Fibroblast of skin of scalp (primary cell): ENCODE measurements at regions not wholly inside any gene's neighbourhood (a gene's known extent, or its start where the extent isn't known, plus 50 kb on each side); places are given as distances from the start of the nearest gene placed in this dataset.
"Not testable (repeated sequence)": the region's sequence is repeated elsewhere in the genome, so short reads cannot be mapped to it uniquely, and the experiment has no call there.

Experiments
- DNase-seq: peaks from one replicate; pipeline ENCODE4 v3.0.0-alpha.2; 2013

DNA sequence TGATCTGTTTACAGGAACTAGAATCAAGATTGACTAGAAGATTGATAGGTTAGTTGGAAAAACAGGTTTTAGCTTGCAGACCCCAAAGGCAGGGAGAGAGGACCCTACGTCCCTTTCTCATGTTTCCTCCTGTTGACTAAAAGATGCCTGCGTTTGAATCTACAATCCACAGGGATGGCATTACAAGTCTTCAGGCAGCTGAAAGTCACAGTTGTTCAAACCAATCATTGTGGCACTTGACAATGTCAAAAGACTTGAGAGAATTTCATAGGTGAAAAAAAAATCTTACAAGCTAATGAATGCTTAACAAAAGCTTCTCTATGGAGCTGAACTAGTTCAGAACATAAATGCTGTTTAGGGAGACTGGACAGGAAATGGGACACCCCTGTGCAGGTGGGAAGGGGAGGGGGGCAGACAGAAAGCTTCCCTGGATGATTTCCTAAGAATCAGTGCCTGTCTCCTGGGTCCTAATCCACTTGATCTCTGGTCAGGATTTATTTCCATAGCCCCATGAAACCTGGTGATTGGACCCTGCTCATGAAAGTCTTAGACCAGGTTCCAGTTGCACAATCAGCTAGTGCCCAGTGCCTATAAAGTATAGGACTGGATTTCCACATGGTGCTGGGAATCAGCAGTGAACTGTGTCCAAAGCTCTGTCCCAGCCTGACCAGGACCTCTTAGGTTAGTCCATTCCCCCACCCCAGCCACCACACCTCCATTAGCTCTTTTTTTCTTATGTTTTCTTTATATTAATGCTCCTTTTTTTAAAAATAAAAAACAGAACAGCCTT is 91.6 kb upstream of the BCAR3 start:
- DNase-seq: no peak

DNA sequence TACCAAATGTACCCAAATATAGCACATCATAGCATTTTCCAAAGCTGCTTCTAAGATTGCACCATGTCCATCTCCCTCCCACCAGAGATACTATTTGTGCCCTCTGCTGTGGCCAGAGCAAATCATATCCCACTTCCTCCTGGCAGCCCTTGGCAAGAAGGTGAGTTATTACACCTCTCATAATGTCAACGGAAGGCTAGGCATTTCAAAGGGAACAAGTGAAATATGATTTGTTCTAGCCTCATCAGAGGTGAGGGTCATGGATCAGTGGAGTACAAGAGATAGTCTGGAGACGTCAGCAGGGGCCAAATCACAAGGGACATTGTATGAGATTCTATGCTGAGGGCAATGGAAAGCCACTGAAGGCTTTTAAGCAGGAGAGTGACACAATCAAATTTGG is 90.2 kb upstream of the BCAR3 start:
- no peak for DNase-seq

- DNase-seq: peak; percentile 35
These were observed 89.0 kb upstream of the BCAR3 start for GRCh38 chr1:93770640-93771039.

- no peak for DNase-seq
These were observed 88.1 kb upstream of the BCAR3 start for GRCh38 chr1:93769777-93770176.

DNA sequence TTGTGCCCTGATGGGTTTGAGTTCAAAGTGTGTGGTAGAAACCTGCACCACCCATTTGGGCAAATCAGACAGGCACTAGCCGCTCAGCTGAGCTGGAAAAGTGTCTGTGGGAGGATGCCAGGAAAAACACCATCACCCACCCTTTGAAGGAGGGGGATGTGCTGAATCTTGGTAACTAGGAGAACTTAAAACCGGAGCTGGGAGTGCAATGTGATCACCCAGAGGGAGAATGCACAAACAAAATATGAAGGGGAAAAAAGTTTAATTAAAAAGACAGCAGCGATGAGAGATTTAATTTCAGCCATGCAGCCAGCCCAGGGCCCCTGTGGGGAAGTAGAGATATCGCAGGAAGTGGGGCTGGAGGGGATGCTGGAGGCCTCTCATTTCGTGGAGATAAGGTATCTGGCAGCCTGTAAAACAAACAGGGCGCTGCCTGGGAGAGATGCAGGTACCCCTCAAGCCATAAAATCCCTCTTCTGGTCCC is 86.8 kb upstream of the BCAR3 start:
- DNase-seq: no peak

DNA sequence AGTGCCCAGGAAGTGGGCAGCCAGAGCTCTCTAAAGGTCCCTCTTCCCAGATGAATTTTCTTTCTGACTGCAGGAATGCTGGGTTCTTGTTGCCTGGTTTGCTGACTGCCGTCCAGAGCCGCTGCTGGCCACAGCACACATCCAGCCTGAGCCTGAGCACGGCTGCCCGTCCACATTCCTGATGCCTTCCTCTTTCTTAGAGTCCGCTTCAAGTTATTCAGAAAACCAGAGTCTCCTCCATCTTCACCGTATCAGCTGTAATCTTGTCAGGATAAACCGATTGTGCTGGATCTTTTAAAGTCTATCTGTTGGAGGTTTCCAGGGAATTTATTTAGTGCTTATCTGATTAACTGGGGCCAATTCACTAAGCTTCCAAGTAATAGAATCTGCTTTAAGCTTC is 84.8 kb upstream of the BCAR3 start:
- no peak for DNase-seq

DNA sequence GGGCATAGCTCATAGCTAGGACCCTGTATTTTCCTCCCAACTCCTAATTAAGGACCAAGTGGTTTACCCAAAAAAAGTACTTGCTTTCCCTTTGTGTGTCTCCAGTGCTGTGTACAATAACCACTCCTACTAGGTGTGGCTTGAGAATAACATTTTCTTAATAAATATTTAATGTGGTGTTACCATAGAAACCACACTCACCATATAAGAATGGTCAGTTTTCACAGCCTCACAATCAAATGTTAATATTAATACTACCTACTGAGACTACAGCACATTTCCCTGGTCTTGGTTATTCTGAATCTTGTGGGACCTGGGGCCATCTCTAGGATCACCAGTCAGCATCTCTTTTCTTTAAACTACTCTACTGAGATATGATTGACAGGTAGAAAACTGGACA is 83.5 kb upstream of the BCAR3 start:
- no peak for DNase-seq

DNA sequence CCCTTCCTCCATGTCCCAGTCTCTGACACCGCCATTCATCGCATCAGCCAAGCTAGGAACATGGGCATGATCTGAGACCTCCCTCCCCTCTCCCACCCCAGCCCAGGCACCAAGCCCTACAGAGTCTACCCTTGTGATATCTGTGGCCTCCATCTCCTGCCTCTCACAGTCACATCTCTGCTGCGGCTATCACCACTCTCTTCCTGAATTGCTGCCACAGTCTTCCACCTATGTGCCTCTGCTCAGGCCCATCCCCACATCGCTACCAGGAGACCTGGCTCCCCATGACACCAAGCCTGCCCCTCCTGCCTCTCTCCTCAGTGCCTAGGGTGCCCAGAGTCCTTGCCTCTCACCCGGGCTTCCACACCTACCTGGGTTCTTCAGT is 82.7 kb upstream of the BCAR3 start:
- DNase-seq: no peak

DNA sequence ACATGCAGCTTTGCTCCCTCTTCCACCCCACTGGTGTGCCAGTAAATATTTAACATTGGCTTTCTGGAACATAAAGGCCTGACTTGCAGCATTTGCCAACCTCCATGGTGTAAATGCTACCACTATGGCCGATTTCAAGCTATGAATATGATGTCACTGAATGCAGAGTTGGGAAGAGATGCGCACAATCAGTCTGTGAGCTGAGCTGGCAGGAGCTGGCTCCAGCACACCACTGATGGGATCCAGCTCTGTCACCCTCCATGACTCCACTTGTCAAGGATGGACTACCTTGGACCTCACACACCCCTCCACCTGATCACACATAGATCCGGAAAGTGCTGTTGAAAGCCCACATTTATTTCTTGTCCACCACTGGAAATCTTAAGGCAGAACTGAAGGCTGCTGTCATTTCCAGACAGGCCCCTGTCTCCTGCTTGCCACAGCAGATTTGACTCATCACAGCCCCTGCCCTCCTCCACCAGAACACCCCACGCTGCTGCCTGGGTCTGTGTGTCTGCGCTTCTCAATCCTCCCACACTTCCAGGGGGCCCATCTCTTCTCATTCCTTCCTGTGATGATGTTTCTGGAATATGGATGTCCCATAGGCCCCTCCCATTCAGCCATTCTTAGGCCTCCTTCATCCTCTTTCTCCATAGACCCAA is 82.2 kb upstream of the BCAR3 start:
- no peak for DNase-seq

GRCh38 chr1:93758842-93759515 is 77.3 kb upstream of the BCAR3 start:
- peak; percentile 43 for DNase-seq

DNA sequence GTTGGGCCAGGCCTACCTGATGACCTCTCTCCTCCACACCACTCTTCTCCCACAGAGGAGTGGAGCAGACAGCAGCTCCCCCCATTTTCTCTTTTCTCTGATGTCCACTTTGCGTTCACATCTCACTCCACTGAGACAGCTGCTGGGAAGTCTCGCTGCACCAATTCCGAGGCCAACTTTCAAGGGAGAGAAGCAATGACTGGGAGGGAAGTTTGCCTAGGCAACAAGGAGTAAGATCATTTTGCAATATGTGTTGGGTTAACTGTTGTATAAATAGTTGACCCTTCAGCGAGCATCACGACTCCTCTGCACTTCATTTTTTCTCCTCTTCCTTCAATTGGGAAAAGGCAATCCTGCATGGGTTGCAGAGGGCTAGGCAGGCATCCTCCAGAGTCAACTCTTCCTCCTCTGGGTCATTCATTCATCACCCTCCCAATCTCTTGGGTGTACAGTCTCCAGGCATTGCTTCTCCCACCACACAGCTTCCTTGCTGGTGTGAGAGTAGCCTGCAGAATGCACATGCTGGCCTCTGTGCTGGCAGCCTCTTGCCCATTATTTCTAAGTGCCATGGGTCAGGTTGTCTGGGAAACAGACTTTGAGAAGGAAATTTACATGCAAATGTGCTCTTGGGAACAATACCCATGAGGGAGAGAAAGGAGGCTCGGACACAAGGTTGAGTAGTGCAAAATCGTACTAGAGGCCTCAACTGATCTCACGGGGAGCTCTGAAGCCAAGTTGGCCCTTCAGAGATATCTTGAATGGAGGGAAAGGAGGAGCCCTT is 75.8 kb upstream of the BCAR3 start:
- no peak for DNase-seq

DNA sequence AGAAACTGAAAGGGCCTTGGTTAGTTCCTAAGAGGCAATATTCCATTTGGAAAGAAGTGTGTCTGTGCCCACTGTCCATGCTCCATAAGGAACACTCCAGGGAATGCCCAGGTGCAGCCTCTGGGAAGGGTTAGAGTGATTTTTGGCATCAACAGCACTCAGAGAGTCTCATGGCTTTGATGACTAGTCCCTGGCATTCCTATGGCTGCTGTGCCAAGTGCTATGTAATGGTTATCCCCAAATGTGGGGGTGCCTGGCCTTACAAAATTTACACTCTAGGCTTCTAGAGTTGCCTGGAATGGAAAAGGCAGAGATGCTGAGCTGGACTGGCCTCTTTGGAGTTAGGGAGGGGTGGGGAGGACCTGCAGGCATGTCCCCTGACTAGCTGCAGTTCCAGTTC is 75.0 kb upstream of the BCAR3 start:
- no peak for DNase-seq

DNA sequence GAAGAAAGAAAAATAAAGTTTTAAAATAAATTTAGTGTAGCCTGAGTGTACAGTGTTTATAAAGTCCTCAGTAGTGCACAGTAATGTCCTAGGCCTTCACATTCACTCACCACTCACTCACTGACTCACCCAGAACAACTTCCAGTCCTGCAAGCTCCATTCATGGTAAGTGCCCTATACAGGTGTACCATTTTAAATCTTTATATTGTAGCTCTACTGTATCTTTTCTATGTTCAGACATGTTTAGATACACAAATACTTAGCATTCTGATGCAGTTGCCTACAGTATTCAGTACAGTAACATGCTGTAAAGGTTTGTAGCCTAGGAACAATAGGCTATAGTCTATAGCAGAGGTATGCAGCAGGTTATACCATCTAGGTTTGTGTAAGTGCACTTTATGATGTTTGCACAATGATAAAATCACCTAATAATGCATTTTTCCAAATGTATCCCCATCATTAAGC is 73.6 kb upstream of the BCAR3 start:
- not testable (repeated sequence) for DNase-seq

- peak; percentile 95 for DNase-seq
These were observed 72.4 kb upstream of the BCAR3 start for GRCh38 chr1:93753791-93754763.

DNA sequence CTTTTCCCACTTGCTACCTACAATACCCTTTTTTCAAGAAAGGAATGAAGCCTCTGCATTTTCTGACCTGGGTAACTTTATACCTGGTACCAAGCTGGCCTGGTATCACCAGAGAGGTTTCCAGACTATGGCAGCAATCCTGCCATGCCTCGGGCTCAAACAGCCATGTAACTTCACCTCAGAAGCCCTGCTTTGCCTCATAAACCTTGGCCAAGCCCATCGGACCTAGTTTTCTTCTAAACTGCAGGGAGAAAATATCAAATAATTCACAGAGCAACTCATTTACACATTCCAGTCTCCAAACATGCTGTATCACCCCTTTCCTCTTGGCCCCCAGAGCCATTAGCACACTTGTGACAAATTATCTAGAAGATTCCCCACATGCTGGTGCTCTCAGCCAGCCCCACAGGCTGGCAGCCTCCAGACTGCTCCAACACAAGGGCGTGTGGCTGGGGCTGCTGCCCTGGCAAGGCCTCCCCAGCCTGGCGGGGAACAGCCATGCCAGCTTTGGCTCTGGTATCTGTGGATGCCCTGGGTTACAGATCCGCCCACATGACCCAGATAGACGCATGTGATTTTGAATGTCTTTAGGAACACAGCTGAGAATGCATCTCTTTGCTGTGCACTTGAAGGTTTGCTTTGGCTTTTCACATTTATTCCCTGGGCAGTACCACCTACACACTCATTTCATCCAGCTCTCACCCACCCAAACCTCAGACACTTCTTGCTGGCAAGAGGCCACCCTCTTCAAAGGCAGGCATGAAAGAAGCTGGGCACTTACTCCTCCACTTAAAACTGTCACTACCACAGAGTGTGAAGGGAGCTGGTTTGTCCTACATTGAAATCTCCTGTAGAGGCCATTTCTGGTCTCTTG is 70.0 kb upstream of the BCAR3 start:
- no peak for DNase-seq

- no peak for DNase-seq
These were observed 69.3 kb upstream of the BCAR3 start for GRCh38 chr1:93750955-93751354.

DNA sequence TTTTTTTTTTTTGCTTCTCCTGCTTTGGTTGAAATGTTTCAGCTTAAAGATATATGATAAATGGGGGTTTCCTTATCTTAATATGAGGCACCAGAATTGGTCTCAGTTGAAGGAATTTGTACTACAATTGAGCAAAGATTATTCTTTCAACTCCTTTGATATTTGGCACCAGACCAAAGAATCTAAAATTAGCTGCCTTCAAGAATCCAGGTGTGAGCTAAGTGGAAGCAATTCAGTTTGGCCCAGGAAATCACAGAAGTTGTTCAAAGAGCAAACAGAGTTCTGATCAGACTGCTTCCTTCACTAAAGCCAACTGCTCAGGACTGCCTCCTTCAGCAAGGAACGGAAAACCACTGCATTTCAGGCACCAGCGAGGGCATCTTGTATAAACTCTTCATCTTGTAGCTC is 68.3 kb upstream of the BCAR3 start:
- DNase-seq: no peak

DNA sequence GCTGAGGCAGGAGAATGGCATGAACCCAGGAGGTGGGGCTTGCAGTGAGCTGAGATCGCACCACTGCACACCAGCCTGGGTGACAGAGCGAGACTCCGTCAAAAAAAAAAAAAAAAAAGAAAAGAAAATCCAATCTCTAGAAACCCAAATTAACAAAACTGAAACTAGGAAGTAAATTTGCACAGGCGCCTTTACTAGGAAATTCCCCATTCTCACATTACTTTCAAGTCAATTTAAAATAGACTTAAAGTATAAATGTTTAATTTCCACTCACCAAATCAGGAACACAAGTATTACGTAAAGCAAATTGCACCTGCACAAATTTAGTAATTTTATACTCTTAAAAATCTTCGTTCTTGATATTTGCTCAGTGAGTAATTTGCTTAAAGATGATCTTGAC is 67.8 kb upstream of the BCAR3 start:
- no peak for DNase-seq

GRCh38 chr1:93746021-93746812 is 64.6 kb upstream of the BCAR3 start:
- no peak for DNase-seq
